Loucy (cell line): ENCODE measurements at regions not wholly inside any gene's neighbourhood (a gene's known extent, or its start where the extent isn't known, plus 50 kb on each side); places are given as distances from the start of the nearest gene placed in this dataset.

Source experiments
- EZH2phosphoT487 ChIP-seq: fragments of 200-600 bp; IDR thresholded peaks from 2 replicates; pipeline ENCODE4 v1.6.1; 2018; ENCODE audit warnings: antibody characterized with exemption, mild to moderate bottlenecking, moderate library complexity, borderline replicate concordance
- TF ChIP-seq, protein P1 (sequence below): fragments of 200-600 bp; sonication (generic); conservative IDR thresholded peaks from 2 replicates; pipeline ENCODE4 v1.5.1; 2014; ENCODE audit warnings: mild to moderate bottlenecking, antibody characterized with exemption, low read length

DNA sequence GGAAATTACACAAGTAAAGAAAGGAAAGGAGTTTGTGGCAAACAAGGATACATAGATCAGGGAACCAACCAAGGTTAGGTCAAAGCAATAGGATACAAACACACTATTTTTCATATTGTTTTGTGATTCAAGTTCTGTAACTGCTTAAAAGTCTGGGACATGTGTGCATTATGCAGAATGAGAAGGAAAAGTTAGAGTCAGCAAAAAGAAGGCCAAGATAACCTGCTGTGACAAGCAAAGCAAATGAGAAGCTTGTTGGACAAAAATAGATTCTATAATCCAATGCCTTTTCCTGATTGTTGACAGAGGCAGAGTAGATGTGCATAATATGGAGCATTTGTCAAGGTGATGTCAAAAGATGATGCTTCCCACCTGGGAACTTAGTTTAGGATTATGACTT, 556.0 kb upstream of the CXADR start:
- TF ChIP-seq, protein P1, sequence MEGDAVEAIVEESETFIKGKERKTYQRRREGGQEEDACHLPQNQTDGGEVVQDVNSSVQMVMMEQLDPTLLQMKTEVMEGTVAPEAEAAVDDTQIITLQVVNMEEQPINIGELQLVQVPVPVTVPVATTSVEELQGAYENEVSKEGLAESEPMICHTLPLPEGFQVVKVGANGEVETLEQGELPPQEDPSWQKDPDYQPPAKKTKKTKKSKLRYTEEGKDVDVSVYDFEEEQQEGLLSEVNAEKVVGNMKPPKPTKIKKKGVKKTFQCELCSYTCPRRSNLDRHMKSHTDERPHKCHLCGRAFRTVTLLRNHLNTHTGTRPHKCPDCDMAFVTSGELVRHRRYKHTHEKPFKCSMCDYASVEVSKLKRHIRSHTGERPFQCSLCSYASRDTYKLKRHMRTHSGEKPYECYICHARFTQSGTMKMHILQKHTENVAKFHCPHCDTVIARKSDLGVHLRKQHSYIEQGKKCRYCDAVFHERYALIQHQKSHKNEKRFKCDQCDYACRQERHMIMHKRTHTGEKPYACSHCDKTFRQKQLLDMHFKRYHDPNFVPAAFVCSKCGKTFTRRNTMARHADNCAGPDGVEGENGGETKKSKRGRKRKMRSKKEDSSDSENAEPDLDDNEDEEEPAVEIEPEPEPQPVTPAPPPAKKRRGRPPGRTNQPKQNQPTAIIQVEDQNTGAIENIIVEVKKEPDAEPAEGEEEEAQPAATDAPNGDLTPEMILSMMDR, result no peak
- no peak for TF ChIP-seq EZH2phosphoT487
